ENCODE measurements at regions not wholly inside any gene's neighbourhood (a gene's known extent, or its start where the extent isn't known, plus 50 kb on each side); places are given as distances from the start of the nearest gene placed in this dataset.

DNA sequence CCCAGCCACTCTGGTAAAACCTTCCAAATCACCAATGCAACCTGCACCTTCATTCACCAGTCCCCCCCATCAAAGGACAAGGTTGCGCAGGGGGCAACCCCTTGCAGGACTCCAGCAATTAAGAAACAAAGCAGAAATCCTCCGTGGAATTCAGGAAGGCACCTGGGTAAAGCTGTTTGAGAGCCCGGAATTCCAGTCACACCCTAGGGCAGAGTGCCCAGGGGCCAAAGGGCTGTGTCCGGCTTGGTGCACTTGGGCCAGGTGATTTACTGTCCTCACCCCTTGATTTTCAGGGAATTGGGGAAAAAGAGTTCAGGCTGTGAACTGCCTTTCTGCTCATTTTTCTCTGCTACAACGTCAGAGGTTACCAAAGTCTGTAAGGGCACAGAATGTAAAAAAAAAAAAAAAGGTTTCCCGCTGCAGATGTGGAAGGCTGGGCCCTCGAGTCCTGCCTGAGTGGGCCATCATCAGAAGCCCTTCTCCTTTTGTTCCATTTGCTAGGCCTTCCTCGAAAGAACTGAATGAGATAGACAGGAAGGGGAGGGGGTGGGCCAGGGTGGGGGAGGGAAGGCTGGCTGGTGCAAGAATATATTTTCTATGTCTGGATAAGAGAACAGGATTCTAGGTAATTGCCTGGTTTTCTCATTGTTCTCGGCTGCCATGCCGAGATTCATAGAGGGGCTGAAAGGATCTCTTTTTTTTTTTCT, 266.5 kb upstream of the PSMD7 start:
- H3K4me3 ChIP-seq (ENCODE audit: low read depth, low read length): no peak overlapping the region
- in situ Hi-C loops (cut with HindIII; ENCODE audit: low sequenced_read_pairs): no loop called here
- DNase-seq (ENCODE audit: low read depth): no peak
- TF ChIP-seq, protein P1, sequence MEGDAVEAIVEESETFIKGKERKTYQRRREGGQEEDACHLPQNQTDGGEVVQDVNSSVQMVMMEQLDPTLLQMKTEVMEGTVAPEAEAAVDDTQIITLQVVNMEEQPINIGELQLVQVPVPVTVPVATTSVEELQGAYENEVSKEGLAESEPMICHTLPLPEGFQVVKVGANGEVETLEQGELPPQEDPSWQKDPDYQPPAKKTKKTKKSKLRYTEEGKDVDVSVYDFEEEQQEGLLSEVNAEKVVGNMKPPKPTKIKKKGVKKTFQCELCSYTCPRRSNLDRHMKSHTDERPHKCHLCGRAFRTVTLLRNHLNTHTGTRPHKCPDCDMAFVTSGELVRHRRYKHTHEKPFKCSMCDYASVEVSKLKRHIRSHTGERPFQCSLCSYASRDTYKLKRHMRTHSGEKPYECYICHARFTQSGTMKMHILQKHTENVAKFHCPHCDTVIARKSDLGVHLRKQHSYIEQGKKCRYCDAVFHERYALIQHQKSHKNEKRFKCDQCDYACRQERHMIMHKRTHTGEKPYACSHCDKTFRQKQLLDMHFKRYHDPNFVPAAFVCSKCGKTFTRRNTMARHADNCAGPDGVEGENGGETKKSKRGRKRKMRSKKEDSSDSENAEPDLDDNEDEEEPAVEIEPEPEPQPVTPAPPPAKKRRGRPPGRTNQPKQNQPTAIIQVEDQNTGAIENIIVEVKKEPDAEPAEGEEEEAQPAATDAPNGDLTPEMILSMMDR (IDR thresholded peaks at IDR 0.05; ENCODE audit: low read depth, low read length, missing control alignments): no peak

DNA sequence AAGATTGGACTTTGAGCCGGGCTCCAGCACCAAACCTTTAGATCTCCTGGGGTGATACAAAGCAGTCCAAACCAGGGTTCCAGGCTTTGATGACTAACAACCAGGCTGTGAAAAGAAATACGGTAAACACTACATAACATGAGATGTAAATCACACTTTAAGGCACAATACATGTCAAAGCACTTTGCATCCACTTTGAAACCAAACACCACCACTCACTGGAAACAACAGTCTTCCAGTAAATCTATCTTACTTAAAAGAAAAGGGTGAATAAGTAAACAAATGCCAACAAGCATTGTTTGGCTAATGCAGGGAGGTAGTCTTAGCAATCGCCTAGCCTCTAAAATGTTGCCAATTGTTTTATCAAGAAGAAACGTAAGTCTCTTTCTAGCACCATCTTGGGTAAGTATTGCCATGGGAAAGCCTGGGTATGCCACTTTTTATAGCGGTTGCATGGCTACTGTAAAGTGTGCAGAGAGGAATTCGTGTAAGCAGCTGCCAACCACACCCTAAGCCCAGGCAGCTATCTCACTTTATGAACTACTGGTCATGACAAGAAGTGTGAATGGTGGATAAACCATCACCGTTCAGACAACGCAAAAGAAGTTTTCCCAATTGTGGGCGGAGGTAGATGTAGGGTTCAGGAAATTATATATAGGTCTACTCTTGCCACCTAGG, 267.4 kb upstream of the PSMD7 start:
- no peak for DNase-seq (ENCODE audit: low read depth)
- no peak overlapping the region for H3K4me3 ChIP-seq (ENCODE audit: low read depth, low read length)
- TF ChIP-seq, protein P1 (IDR thresholded peaks at IDR 0.05; ENCODE audit: low read depth, low read length, missing control alignments): no peak
- in situ Hi-C loops (cut with HindIII; ENCODE audit: low sequenced_read_pairs): no loop called here

DNA sequence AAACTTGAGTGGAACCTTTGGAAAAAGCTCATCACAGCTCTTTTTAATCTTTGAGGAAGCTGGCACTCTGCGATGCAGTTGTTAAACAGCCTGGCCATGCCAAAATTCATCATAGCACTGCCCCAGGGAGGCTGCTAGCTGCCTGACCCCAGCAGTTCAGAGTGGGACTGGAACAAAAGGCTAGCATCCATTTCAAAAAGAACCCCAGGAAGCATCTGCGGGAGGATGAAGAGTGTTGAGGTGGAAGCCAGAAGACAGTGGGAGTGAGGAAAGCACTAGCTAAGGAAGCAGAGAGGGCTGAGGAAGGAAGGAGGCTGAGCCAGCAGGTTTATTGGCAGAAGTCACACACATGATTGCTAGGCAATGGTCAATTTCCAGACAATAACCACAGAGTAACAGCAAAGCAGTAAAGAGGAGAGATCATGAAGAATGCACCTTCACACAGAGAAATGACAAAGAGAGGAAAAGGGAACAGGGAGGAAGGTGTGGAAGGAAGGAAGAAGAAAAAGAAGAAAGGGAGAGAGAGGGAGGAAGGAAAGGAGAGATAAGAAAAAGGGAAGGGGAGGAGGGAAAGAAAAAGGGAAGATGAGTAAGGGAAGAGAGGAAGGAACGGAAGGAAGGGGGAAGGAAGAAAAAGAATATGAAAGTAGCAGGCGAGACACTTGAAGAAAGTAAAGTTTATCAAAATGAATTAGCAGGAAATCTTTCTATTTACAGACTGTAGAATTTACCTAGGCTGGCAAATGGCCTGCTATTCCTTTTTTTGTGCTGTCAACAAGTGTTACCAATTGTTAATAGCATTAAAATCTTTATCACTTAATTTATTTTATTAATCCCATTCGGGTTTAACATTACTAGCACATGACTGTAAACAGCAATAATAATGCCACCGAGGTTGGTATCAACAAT, 270.0 kb upstream of the PSMD7 start:
- DNase-seq (ENCODE audit: low read depth): no peak
- in situ Hi-C loops (cut with HindIII; ENCODE audit: low sequenced_read_pairs): no loop called here
- TF ChIP-seq, protein P1 (IDR thresholded peaks at IDR 0.05; ENCODE audit: low read depth, low read length, missing control alignments): no peak
- no peak overlapping the region for H3K4me3 ChIP-seq (ENCODE audit: low read depth, low read length)

DNA sequence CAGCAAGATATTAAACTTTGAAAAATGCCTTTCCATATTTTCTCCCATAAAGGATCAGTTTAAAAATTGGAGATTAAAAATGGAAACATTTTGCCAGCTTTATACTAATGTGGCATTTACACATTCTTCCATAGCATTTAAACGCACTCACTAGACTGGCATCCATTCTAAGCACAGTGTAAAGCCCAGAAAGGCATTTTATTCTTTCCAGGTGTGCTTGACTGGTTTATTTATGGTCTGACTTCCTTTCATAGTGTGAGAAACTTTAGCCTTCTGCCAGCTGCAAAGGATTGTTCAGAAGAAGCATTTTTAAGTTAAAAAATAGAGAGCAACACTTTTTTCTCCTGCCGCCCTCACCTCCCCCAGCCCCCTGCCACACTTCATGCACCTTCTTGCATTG, 271.7 kb upstream of the PSMD7 start:
- TF ChIP-seq, protein P1 (IDR thresholded peaks at IDR 0.05; ENCODE audit: low read depth, low read length, missing control alignments): no peak
- in situ Hi-C loops (cut with HindIII; ENCODE audit: low sequenced_read_pairs): no loop called here

DNA sequence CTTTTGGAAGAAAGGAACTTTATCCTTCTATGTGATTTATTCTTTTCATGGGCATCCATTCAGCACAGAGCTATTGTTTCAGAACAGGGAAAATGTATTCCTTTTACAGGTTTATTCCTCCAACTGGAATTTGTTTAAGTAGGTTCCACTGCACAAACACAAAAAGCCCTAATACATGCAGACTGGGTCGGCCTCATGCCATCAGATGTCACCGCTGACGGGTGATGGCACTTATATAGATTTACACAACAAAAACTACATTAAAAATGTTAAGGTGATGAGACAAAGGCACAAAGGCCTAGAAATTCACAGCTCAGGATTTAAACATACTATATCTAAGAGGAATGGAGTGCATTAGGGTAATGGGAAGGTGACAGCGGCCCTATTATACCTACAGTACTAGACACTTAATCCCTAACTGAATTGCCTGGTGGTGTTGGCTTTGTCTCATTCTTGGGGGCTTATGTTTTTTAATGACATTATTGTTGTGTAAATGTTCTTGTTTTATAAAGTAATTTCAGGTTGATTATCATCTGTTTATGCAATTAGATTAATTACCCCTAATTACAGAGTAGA, 276.4 kb upstream of the PSMD7 start:
- TF ChIP-seq, protein P1 (IDR thresholded peaks at IDR 0.05; ENCODE audit: low read depth, low read length, missing control alignments): no peak
- H3K4me3 ChIP-seq (ENCODE audit: low read depth, low read length): no peak overlapping the region
- DNase-seq (ENCODE audit: low read depth): no peak
- in situ Hi-C loops (cut with HindIII; ENCODE audit: low sequenced_read_pairs): no loop called here

More for the DNA sequence above, 271.7 kb upstream of the PSMD7 start:
- no peak for DNase-seq (ENCODE audit: low read depth)
- H3K4me3 ChIP-seq (ENCODE audit: low read depth, low read length): no peak overlapping the region

DNA sequence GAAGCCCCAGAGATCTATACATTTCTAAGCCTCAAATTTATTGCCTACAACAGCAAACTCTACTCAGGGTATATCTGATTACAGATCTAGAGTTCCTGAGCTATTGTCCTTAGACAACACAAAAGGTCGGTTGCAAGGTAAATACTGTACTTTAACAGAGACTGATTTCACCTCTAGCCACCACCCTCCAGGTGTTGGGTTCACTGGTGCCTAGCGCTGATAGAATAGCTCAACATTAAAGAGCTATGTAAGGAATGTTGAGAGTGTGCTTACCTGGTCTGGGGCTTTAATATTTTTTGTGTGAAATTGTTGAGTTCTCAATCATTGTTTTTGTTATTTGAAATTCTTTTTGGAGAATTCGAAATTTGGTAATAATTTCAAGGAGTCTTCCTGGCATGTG, 277.0 kb upstream of the PSMD7 start:
- TF ChIP-seq, protein P1 (IDR thresholded peaks at IDR 0.05; ENCODE audit: low read depth, low read length, missing control alignments): no peak
- in situ Hi-C loops (cut with HindIII; ENCODE audit: low sequenced_read_pairs): no loop called here
- no peak for DNase-seq (ENCODE audit: low read depth)
- no peak overlapping the region for H3K4me3 ChIP-seq (ENCODE audit: low read depth, low read length)

All from astrocyte of the cerebellum (primary cell).